NB4 (cell line): ENCODE measurements at regions not wholly inside any gene's neighbourhood (a gene's known extent, or its start where the extent isn't known, plus 50 kb on each side); places are given as distances from the start of the nearest gene placed in this dataset.

Experiments used
- POLR2A ChIP-seq: IDR thresholded peaks from 2 replicates; pipeline ENCODE4 v1.6.1; 2011; ENCODE audit warnings: mild to moderate bottlenecking; ENCODE audit not compliant: insufficient read length; ENCODE audit errors: extremely low read depth
- TF ChIP-seq, protein P1 (sequence below): IDR thresholded peaks from one replicate; pipeline ENCODE4 v1.5.1; 2012; ENCODE audit warnings: low read depth, low read length
- TF ChIP-seq, protein P2 (sequence below): IDR thresholded peaks from 2 replicates; pipeline ENCODE4 v1.6.1; 2011; ENCODE audit warnings: low read depth, low read length

DNA sequence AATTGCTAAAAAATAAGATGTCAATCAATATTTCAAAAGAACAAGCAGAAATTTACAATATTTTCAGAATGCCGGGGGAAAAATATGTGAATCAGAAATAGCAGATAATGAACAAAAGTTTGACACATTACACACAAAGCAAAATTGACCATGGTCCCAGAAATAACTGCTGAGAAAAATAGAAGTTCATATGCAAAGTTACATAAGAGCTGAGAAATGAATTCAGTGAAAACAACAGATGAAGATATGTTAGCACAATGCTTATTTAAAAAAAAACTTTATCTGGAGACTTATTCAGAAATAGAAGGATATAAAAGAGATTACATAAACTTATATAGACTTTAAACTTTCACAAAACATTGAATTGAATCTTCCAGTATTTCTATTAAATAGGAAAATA, 1483.7 kb upstream of the ACO1 start:
- TF ChIP-seq, protein P1, sequence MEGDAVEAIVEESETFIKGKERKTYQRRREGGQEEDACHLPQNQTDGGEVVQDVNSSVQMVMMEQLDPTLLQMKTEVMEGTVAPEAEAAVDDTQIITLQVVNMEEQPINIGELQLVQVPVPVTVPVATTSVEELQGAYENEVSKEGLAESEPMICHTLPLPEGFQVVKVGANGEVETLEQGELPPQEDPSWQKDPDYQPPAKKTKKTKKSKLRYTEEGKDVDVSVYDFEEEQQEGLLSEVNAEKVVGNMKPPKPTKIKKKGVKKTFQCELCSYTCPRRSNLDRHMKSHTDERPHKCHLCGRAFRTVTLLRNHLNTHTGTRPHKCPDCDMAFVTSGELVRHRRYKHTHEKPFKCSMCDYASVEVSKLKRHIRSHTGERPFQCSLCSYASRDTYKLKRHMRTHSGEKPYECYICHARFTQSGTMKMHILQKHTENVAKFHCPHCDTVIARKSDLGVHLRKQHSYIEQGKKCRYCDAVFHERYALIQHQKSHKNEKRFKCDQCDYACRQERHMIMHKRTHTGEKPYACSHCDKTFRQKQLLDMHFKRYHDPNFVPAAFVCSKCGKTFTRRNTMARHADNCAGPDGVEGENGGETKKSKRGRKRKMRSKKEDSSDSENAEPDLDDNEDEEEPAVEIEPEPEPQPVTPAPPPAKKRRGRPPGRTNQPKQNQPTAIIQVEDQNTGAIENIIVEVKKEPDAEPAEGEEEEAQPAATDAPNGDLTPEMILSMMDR: no peak
- no peak for TF ChIP-seq POLR2A
- TF ChIP-seq, protein P2, sequence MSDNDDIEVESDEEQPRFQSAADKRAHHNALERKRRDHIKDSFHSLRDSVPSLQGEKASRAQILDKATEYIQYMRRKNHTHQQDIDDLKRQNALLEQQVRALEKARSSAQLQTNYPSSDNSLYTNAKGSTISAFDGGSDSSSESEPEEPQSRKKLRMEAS: no peak
